ENCODE measurements at regions not wholly inside any gene's neighbourhood (a gene's known extent, or its start where the extent isn't known, plus 50 kb on each side); places are given as distances from the start of the nearest gene placed in this dataset.
A peak's percentile ranks its signal among the peaks of the same experiment; 100 is the strongest.

DNA sequence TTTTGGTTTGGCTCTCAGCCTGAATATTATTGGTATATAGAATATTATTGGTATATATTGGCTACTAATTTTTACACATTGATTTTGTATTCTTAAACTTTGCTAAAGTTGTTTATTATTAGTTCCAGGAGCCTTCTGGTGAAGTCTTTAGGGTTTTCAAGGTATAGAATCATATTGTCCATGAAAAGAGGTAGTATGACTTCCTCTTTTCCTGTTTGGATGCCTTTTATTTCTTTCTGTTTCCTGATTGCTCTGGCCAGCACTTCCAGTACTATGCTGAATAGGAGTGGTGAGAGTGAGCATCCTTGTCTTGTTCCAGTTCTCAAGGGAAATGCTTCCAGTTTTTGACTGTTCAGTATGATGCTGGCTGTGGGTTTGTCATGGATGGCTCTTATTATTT is 107.3 kb upstream of the LIPC start:
- DNase-seq: no peak

DNA sequence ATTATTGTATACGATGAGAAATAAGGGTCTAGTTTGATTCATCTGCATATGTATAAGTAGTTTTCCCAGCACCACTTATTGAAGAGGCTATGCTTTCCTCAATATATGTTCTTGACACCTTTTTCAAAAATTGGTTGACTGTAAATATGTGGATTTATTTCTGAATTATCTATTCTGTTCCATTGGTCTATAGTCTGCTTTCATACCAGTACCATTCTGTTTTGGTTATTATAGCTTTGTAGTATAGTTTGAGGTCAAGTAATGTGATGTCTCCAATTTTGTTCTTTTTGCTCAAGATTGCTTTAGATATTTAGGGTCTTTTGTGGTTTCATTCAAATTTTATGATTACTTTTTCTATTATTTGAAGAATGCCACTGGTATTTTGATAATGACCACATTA is 103.8 kb upstream of the LIPC start:
- DNase-seq: no peak

DNA sequence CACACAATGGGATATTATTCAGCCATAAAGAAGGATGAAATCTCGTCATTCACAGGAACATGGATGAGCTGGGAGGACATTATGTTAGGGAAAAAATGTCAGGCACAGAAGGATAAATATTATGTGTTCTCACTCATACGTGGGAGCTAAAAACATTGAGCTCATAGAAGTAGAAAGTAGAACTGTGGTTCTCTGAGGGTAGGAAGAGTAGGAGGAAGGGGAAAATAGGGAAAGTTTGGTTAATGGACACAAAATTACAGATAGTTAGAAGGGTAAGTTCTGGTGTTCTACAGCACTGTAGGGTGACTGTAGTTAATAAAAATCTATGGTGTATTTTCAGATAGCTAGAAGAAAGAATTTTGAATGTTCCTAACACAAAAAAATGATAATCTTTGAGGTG is 102.6 kb upstream of the LIPC start:
- DNase-seq: no peak

DNA sequence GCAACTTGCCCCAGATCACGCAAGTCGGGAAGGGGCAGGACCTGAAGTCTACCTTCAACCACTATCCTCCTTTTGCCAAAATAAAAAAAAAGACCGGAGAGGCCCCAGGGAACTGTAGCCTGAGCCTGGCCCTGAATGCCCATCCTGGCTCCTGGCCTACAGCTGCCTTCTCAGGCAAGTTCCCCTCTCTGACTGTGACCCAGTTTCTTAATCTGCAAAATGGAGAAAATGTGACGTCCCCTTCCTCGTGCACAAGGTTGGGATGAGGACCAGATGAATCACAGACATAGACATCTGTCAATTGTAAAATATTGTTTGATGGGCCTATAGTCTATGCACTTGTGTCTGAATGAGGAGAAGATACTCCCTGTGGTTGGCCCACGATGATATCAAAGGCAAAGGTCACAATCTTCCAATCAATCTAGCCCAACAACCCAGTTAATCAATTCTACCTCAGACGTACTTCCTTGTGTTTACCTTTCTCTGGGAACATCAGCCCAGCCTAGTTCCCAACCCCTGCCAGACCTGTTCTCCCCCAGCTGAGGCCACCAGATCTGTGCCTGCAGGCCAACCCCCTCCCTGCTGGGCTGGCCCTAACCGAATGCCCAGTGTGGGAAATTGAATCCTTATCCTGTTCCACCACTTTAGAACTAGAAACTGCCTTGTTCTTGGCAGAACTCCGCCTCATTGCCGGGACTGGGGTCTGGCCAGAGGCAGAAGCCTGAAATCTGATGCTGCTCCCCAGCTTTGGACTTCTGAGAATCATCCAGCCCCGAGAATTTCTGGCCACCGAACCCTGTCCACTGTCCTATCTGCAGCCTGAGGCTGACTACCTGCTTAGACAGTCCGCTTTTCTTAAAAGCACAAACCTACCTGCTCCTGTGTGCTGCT is 101.8 kb upstream of the LIPC start:
- DNase-seq: no peak

DNA sequence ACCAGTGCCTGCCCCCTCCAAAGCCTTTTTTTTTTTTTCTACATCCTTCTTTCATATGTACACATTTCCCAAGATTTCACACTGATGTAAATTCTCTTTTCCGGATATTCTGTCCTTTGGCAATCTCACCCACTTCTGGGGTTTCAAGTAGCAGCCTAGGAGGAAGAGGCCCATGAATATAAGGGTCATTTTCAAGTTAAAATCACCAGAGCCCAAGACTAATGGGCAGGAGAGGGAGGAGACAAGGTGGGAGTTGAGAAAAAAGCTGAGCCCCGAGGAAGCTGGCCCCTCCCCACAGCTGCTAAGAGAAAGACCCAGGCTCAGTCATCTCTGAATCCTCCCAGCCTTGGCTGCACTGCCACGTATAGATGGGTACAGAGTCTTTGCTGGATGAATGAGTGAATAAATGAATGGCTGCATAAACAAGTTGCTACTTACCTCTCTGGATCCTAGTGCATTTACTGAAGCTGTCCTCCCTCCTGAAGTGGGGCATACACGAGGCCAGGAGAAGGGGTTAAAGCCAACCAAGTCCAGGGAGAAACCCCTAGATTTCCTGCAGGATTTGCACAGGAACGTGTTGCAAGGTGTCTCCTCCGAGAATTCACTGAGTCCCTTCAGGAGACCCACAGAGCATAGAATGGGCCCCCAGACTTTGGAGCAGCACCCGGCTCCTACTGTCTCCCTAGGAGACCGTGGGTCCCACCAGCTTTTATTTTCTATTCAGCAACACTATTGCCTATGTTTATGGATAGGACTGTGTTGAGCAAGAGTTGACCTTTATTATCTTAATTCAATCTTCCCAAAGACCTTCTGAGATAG is 100.8 kb upstream of the LIPC start:
- DNase-seq: no peak

DNA sequence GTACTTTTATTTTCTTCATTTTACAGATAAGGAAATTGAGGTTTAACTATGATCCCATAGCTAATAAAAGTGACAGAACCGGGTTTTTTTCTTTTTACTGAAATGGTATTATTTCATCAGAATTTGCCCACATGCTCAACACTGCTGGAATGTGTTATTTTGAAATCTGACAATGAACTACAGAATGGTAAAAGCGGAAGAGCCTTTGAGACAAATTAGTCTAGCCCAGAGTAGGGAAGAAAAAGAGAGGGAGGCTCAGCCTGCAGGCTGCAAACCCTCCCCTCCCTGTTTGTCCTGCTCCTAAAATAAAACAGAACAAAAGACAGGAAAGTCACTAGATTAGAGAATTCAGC is 100.3 kb upstream of the LIPC start:
- peak in 2 of 58 donors; percentile 57 to 75 for DNase-seq

DNA sequence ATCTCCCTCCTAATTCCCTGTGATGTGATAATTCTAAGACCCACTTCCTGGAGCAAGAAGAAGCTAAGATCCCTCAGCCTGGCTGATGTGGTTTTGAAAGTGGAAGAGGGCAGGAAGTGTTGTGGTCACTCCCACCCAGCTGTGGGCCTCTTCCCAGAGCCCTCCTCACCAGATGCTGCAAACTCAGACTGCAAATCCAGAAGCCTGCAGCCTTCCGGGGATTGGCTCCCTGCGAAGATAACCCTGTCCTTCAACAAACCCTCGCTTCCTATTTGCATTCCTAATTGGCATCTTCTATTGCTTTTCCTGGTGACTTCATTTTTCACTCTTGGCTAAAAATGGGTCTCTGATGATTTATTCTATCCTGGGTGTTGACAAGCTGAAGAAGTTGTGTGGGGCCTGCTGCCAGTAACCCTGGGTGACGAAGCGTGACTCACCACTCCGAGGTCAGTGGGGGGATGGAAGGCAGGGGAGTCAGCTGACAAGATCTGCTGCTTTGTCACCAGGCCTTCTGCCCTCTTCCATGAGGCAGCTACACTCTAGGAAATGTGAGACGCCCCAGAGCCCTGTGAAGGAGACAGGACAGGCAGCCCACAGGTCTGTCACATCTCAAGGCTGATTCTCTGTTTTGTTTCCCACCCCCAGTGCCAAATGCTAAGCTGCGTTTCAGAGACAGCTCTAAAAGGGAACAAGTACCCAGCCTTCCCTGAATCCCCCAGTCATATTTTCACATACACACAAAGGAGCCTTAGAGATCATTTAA is 99.7 kb upstream of the LIPC start:
- peak in 57 of 58 donors; percentile 21 to 96 (median 79) for DNase-seq

DNA sequence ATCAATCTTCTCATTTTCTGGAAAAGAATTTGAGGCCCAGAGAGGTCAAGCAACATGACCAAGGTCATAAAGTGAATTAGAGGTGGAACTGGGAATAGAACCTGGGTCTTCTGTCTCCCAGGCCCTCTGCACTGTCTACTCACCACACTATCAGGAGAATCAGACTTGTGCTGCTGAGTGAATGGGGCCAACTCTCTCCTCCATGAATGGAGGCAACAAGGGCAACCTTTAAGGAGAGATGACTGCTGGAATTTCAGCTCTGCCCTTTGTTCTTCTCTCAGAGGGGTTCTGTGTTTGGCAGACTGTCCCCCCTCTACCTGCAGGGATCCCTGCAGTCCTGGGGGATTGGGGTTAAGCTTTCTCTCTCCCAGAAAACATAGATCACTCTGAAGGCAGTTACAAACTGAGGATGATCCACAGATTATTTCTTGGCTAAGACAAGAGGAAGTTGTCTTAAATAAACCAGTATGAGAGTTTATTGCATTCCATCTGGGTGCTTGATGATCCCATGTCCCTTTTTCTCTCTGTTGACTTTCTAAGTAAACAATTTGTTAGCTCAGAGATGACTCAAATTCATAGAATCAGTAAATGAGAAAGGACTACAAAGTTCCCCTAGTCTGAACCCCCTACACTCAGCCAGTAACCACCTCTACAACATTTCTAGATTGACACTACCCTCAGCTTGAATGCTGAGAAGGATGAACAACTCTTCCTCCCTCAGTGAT is 99.0 kb upstream of the LIPC start:
- peak in 1 of 58 donors; percentile 21 for DNase-seq

DNA sequence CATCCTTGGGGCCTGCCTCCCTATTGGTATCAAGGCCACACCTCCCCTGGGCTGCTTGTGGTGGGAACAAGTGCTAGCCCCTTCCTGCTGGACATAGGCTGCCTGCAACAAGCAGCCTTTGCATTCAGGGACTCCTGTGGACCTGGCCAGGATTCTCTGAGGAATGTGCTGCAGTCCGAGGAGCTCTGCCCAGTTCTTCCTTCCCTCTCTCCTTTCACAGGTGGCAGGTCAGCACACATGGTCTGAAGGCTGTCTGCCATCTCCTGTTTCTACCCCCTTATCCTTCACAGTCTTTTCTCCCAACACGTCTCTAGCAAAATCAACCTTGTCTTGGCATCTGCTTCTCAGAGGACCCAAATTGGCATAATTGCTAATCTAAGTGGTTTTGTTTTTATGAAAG is 97.0 kb upstream of the LIPC start:
- no peak for DNase-seq

DNA sequence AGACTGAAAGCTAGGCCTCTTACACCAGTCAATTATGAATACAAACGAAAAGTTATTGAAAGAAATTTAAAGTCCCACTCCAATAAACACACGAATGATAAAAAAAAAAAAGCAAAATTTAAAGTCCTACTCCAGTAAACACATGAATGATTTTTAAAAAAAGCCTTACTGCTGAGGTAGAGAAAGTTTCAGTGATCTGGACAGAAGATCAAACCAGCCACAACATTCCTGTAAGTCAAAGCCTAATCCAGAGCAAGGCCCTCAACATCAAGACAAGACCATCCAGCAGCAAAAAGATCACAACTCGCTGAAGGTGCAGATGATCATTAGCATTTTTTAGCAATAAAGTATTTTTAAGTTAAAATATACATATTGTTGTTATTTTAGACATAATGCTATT is 95.6 kb upstream of the LIPC start:
- no peak for DNase-seq

DNA sequence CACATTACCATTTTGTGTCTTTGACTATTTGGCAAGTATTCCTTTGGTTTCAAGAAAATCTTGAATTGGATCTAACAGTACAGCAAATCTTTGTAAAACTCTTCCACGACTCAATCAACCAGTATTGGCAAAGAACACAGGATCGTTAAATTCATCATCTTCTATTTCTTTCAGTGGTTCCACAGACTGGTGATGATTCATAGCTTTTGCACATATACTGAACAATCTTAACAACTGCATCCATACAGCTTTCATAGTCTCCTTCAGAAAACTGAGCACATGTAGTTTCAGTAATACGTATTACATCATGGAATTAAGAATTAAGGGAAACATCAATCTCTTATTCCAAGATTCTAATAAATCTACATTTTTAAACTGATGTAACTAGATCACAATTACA is 91.6 kb upstream of the LIPC start:
- DNase-seq: peak in 1 of 58 donors; percentile 29

DNA sequence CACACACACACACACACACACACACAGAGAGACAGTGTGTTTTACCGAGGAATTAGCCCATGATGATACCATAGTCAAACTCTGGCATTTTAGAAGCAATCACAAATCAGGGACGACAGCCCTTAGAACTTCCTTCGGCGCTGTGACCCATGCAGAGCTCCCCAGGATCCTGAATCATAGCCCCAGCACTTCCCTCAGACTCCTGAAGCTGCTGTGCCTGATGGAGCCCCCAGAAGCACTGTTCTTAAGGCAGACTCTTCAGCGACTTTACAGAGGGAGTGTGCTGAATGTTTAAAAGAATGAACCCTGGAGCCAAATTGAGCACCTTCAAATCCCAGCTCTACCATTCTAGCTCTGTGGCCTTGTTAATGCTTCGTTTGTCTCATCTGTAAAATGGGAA is 89.3 kb upstream of the LIPC start:
- DNase-seq: no peak

DNA sequence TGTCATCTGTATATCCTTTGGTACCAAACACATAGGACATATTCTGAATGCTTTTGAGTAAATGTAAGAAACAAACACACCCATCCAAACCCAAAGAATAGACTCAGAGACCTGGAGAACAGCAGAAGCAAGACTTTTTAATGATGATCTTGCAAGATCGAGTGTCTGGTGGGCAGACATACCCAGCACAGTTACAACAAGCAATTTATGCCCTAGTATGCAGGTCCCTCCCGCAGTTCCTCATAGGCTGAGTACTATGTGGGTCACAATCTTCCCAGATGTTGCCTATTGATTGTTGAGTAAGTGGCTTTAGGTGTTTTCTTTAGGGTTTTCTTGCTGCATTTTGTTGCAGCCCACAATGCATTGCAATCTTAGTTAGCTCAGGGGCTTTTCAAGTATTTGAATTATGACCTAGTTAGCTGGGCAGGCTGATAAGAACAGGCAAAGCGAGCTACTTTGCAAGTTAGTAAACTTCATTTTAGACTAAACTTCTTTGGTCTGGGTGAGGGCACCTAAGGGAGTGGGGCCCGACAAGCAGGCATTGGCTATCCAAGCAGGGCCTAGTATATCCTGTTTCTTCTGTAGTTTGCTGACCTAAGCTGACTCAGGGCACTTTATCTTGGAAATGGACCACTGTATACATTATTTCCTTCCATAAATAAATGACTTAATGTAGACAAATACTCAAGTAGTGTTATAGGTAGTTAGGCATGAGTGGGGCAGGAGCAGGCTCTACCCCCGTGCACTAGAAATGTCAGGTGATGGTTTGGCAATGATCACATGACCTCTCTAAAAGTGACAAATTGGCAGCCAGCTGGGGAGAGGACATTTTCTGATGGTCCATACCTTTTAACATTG is 87.3 kb upstream of the LIPC start:
- DNase-seq: no peak

DNA sequence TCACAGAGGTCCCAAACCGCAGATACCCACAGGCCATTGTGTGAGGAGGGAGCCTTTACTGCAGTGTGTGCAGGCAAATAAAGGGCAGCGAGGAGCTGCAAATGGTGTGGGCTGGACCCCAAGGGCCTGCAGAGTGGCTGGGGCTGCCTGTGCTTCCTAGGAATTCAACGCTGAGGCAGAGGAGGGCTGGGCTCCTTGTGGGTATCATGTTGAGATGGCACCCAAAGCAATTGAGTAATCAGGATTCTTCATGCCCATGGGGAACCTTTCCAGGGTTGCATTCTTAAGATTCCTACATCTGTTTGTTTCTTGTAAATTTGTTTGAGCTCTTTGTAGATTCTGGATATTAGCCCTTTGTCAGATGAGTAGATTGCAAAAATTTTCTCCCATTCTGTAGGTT is 85.4 kb upstream of the LIPC start:
- no peak for DNase-seq

DNA sequence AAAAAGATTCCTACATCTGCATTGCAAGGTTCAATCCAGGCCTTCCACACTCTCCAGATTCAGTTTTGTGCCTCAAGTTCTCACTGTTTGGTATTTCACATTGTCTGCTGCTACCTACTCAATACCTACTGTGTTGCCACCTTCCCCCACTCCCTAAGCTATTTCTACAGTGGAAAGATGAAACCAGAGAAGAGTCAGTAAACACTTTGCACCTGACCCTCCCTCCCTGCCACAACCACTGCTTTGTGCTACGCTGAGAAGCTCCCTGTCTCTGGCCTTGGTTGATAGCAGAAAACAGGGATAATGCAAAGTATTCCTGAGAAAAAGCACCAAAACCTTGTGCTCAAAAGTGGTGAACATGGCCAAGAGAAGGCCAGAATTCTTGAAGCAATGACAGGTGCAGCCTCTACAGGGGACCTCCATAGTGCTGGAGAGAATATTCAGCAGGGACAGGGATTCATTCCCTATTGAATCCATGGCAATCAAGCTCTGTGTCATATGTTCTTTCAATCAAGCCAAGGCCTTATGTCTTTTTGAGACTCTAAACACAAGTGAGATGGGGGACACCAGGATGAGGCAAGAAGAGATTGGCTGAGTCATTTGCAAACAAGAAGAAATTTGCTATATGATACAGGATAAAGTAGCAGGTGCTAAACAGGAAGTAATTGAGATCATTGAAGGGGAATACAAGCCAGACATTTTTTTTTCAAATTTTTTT is 83.5 kb upstream of the LIPC start:
- no peak for DNase-seq

DNA sequence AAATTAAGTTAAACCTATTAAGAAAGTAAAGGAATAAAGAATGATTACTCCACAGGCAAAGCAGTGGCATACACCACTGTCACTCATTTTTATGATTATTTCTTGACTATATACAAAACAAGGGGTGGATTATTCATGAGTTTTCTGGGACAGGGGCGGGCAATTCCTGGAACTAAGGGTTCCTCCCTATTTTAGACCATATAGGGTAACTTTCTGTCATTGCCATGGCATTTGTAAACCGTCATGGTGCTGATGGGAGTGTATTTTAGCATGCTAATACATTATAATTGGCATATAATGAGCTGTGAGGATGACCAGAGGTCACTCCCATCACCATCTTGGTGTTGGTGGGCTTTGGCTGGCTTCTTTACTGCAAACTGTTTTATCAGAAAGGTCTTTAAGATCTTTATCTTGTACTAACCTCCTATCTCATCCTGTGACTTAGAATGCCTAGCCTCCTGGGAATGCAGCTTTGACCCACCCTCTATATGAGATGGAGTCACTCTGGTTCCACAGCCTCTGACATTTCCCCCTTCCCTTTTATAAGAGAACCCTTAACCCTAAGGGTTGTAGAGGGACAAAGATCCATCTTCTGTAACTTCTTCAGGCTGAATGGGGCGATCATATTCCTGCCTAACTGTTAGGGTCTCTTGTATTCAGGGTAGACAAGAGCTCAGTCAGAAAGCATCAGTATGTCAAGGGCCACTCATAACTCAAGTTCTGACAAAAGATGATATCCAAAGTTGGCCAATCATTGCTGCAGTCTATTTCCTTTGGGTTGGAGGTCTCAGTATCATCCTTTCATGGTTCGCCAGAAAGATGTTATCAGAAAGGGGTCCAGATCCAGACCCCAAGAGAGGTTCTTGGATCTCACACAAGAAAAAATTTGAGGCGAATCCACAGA is 79.5 kb upstream of the LIPC start:
- DNase-seq: no peak

DNA sequence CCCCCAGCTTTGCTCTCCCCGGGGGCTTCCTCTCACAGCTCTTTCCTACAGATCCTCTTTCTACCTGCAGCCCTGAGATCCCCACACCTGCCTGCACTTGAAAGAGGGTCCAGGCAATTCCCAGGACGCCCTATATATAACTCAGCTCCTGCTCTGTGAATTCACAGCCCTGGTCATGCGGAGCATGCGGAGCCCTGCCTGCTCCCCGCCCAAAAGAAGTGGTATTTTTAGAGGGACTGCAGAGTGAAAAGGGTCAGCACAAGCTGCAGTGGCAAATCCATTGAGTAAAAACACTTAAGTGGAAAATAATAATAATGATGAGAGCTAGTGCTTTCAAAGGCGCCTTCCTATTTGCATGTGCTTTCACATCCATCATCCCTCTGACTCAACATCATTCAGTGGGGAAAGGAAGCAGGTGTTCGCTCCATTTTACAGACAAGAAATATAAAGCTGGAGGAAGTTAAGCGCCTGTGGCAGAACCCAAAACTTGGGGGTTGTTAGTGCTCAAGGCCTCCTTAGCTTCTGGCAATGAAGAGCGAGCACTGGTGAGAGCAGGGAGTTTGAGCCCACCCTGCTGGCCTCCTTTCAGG is 76.3 kb upstream of the LIPC start:
- no peak for DNase-seq

DNA sequence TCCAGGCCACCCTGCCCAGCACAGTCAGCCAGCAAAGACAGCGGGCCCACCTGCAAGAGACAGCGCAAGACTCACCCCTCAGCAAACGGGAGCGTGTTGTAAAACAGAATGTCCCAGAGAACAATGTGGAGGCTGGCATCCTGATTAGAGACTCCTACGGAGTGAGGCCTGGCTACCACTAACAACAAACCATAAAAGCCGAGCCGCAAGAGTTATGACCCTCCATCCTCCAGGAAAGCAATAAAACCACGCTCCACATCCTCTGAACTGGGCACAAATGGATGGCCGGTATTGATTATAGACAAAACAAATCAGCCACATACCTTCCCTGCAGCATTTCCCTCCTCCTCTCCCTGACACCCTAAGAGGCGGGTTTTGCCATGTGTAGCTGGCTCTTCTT is 75.8 kb upstream of the LIPC start:
- DNase-seq: no peak
